Keratinocyte (primary cell): ENCODE measurements at regions not wholly inside any gene's neighbourhood (a gene's known extent, or its start where the extent isn't known, plus 50 kb on each side); places are given as distances from the start of the nearest gene placed in this dataset.

Experiments
- DNase-seq: peaks from one replicate; pipeline ENCODE4 v3.0.0-alpha.2; 2011; ENCODE audit warnings: low read depth, missing footprints, low spot score
- FAIRE-seq: peaks from 2 replicates; lab custom pipeline; 2011; peaks lifted over from hg19 to GRCh38; lab: Jason Lieb, UNC
- H2AFZ ChIP-seq: 2 replicates; pipeline ENCODE4 v1.6.0; 2012; ENCODE audit warnings: low read length, control low read depth, inconsistent platforms; ENCODE audit not compliant: control insufficient read depth
- H3K27ac ChIP-seq: 2 replicates; pipeline ENCODE4 v1.5.1; 2011; ENCODE audit warnings: low read length; ENCODE audit not compliant: control insufficient read depth, insufficient read depth
- H3K27me3 ChIP-seq: 3 replicates; pipeline ENCODE4 v1.6.0; 2011; ENCODE audit warnings: low read length; ENCODE audit not compliant: control insufficient read depth, insufficient read depth; ENCODE audit errors: extremely low read depth
- H3K36me3 ChIP-seq, 2 experiments: 2 replicates in 1 of 2; 3 replicates in 1 of 2; pipeline ENCODE4 v1.5.1; 2011; ENCODE audit warnings: low read length in 2 of 2, mild to moderate bottlenecking in 1 of 2; ENCODE audit not compliant: control insufficient read depth in 2 of 2, insufficient read depth in 2 of 2; ENCODE audit errors: extremely low read depth in 1 of 2
- H3K4me1 ChIP-seq: 3 replicates; pipeline ENCODE4 v1.5.1; 2011; ENCODE audit warnings: low read length; ENCODE audit not compliant: control insufficient read depth, insufficient read depth; ENCODE audit errors: extremely low read depth
- H3K4me2 ChIP-seq: 3 replicates; pipeline ENCODE4 v1.6.0; 2011; ENCODE audit warnings: low read depth, low read length; ENCODE audit not compliant: control insufficient read depth, insufficient read depth; ENCODE audit errors: extremely low read depth
- H3K4me3 ChIP-seq, 3 experiments: fragments of 200-600 bp in 1 of 3; sonication (generic) in 1 of 3; 2 replicates in 2 of 3; 3 replicates in 1 of 3; pipeline ENCODE4 v1.5.1; 2011 to 2016; ENCODE audit warnings: low read length in 3 of 3, mild to moderate bottlenecking in 3 of 3, control low read depth in 2 of 3, inconsistent platforms in 1 of 3, low read depth in 1 of 3, mixed read lengths in 1 of 3, mixed run types in 1 of 3, moderate library complexity in 1 of 3; ENCODE audit not compliant: control insufficient read depth in 2 of 3, insufficient read depth in 2 of 3; ENCODE audit errors: extremely low read depth in 1 of 3
- H3K79me2 ChIP-seq: 2 replicates; pipeline ENCODE4 v1.6.0; 2012; ENCODE audit warnings: low read length; ENCODE audit not compliant: control insufficient read depth, insufficient read depth
- H3K9ac ChIP-seq: 3 replicates; pipeline ENCODE4 v1.6.0; 2011; ENCODE audit warnings: low read length; ENCODE audit not compliant: control insufficient read depth, insufficient read depth; ENCODE audit errors: extremely low read depth
- H3K9me1 ChIP-seq: 3 replicates; pipeline ENCODE4 v1.6.0; 2011; ENCODE audit warnings: low read length; ENCODE audit not compliant: control insufficient read depth, insufficient read depth; ENCODE audit errors: extremely low read depth
- H3K9me3 ChIP-seq: 2 replicates; pipeline ENCODE4 v1.5.1; 2012; ENCODE audit warnings: low read depth, low read length; ENCODE audit not compliant: control insufficient read depth
- H4K20me1 ChIP-seq: 3 replicates; pipeline ENCODE4 v1.6.0; 2011; ENCODE audit warnings: low read length; ENCODE audit not compliant: control insufficient read depth, insufficient read depth; ENCODE audit errors: extremely low read depth
- CTCF ChIP-seq, 3 experiments: IDR thresholded peaks in 1 of 3; conservative IDR thresholded peaks in 1 of 3; optimal IDR thresholded peaks in 1 of 3; 2 replicates in 2 of 3; 3 replicates in 1 of 3; pipeline versions ENCODE3 to v1.5.1; 2011; ENCODE audit warnings: low read length in 3 of 3, mild to moderate bottlenecking in 3 of 3, moderate library complexity in 2 of 3, control low read depth in 1 of 3, inconsistent platforms in 1 of 3; ENCODE audit not compliant: insufficient read depth in 2 of 3; ENCODE audit errors: extremely low read depth in 1 of 3
- EZH2 ChIP-seq: IDR thresholded peaks from one replicate; pipeline ENCODE4 v1.6.1; 2012; ENCODE audit warnings: inconsistent platforms, mild to moderate bottlenecking, low read length, moderate library complexity
- dilution Hi-C: fragments of 300-500 bp; cut with MboI; formaldehyde crosslinking; loops from one replicate; pipeline ENCODE4 v1.7.0; 2020; ENCODE audit warnings: low sequenced_read_pairs; ENCODE audit not compliant: extremely low pct_ligation_motif_present

GRCh38 chr2:21966139-21966538, 842.4 kb downstream of the TDRD15 start:
- FAIRE-seq (no peak), DNase-seq (no peak)
- Histone ChIP-seq H4K20me1 (no peaks in the 10 kb centered on the region), H3K36me3 (no peaks in the 10 kb centered on the region), H3K4me1 (no peaks in the 10 kb centered on the region), H3K27ac (no peak overlapping the region), H3K9me3 (no peaks in the 10 kb centered on the region), H3K79me2 (no peaks in the 10 kb centered on the region), H3K9ac (no peak overlapping the region), H3K9me1 (no peaks in the 10 kb centered on the region), H3K4me3 (no peak overlapping the region), H3K27me3 (no peaks in the 10 kb centered on the region), H3K4me2 (no peak overlapping the region), H2AFZ (no peak overlapping the region)
- TF ChIP-seq CTCF (optimal IDR thresholded peaks at IDR 0.05 in 1 of 3, IDR thresholded peaks at IDR 0.05 in 1 of 3, conservative IDR thresholded peaks at IDR 0.05 in 1 of 3; ENCODE audit: extremely low read depth in 1 of 3, insufficient read depth in 2 of 3, low read length in 3 of 3) (no peak), EZH2 (no peak)
- dilution Hi-C loops, result no loop called here

GRCh38 chr2:21970971-21971370, 847.2 kb downstream of the TDRD15 start:
- Histone ChIP-seq H3K27ac (no peak overlapping the region), H3K4me3 (no peak overlapping the region), H3K4me2 (no peak overlapping the region), H3K4me1 (no peaks in the 10 kb centered on the region), H3K9me3 (no peaks in the 10 kb centered on the region), H2AFZ (no peak overlapping the region), H3K9ac (no peak overlapping the region), H3K36me3 (no peaks in the 10 kb centered on the region), H3K79me2 (no peaks in the 10 kb centered on the region), H4K20me1 (no peaks in the 10 kb centered on the region), H3K9me1 (no peaks in the 10 kb centered on the region), H3K27me3 (no peaks in the 10 kb centered on the region)
- TF ChIP-seq EZH2, result no peak
- no peak for TF ChIP-seq CTCF (optimal IDR thresholded peaks at IDR 0.05 in 1 of 3, IDR thresholded peaks at IDR 0.05 in 1 of 3, conservative IDR thresholded peaks at IDR 0.05 in 1 of 3; ENCODE audit: extremely low read depth in 1 of 3, insufficient read depth in 2 of 3, low read length in 3 of 3)
- FAIRE-seq (no peak), DNase-seq (no peak)
- dilution Hi-C loops, result no loop called here
